Right atrium auricular region (tissue), 2 donors: ENCODE measurements at regions not wholly inside any gene's neighbourhood (a gene's known extent, or its start where the extent isn't known, plus 50 kb on each side); places are given as distances from the start of the nearest gene placed in this dataset.

Experiments
- DNase-seq: peaks from one replicate; pipeline ENCODE4 v3.0.0-alpha.2; 2019; ENCODE audit warnings: low spot score
- H3K27ac ChIP-seq, 2 donors: fragments of 200-600 bp; sonication (generic); 1 replicate in 1 of 2; 2 replicates in 1 of 2; pipeline ENCODE4 v1.5.1; 2016 to 2019
- H3K27me3 ChIP-seq, 2 donors: fragments of 200-600 bp; sonication (generic); one replicate each; pipeline versions ENCODE4 v1.5.1 to v1.6.0; 2017 to 2019
- H3K36me3 ChIP-seq: fragments of 200-600 bp; sonication (generic); one replicate; pipeline ENCODE4 v1.5.1; 2016
- H3K4me1 ChIP-seq, 2 donors: fragments of 200-600 bp; sonication (generic); one replicate each; pipeline versions ENCODE4 v1.5.1 to v1.6.0; 2017 to 2019
- H3K4me3 ChIP-seq, 2 donors: fragments of 200-600 bp; sonication (generic); 1 replicate in 1 of 2; 2 replicates in 1 of 2; pipeline ENCODE4 v1.5.1; 2017 to 2019; ENCODE audit warnings: mild to moderate bottlenecking in 1 of 2, moderate library complexity in 1 of 2
- H3K9me3 ChIP-seq, 2 donors: fragments of 200-600 bp; sonication (generic); one replicate each; pipeline ENCODE4 v1.5.1; 2019
- TF ChIP-seq, protein P1 (sequence below), 2 donors: fragments of 200-600 bp; sonication (generic); IDR thresholded peaks; one replicate each; pipeline ENCODE4 v1.5.1; 2019; ENCODE audit warnings: antibody characterized with exemption in 2 of 2

DNA sequence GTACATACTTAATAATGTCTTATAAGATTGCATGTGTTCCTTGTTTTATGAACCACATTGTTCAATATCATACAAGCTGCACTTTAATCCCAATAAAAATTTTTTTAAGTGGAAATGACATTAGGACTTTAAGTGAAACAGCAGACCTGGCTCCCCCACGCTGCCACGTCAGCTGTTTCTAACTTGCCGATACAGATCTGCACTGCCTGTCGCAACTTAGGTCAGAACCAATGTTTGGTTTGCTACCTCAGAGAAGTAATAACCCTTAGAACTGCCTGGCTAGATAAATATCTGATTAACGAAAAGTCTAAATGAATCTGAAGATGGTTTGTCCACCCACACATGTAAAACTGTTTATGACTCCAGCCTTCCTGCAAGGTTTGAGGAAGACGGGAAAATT is 327.5 kb upstream of the DACH1 start:
- TF ChIP-seq, protein P1, sequence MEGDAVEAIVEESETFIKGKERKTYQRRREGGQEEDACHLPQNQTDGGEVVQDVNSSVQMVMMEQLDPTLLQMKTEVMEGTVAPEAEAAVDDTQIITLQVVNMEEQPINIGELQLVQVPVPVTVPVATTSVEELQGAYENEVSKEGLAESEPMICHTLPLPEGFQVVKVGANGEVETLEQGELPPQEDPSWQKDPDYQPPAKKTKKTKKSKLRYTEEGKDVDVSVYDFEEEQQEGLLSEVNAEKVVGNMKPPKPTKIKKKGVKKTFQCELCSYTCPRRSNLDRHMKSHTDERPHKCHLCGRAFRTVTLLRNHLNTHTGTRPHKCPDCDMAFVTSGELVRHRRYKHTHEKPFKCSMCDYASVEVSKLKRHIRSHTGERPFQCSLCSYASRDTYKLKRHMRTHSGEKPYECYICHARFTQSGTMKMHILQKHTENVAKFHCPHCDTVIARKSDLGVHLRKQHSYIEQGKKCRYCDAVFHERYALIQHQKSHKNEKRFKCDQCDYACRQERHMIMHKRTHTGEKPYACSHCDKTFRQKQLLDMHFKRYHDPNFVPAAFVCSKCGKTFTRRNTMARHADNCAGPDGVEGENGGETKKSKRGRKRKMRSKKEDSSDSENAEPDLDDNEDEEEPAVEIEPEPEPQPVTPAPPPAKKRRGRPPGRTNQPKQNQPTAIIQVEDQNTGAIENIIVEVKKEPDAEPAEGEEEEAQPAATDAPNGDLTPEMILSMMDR (IDR thresholded peaks at IDR 0.05): no peak
- DNase-seq: no peak
- no peaks in the 10 kb centered on the region for H3K9me3 ChIP-seq
- no peaks in the 10 kb centered on the region for H3K36me3 ChIP-seq
- H3K27ac ChIP-seq: no peak overlapping the region
- H3K27me3 ChIP-seq: no peaks in the 10 kb centered on the region
- H3K4me3 ChIP-seq: no peak overlapping the region
- no peaks in the 10 kb centered on the region for H3K4me1 ChIP-seq

DNA sequence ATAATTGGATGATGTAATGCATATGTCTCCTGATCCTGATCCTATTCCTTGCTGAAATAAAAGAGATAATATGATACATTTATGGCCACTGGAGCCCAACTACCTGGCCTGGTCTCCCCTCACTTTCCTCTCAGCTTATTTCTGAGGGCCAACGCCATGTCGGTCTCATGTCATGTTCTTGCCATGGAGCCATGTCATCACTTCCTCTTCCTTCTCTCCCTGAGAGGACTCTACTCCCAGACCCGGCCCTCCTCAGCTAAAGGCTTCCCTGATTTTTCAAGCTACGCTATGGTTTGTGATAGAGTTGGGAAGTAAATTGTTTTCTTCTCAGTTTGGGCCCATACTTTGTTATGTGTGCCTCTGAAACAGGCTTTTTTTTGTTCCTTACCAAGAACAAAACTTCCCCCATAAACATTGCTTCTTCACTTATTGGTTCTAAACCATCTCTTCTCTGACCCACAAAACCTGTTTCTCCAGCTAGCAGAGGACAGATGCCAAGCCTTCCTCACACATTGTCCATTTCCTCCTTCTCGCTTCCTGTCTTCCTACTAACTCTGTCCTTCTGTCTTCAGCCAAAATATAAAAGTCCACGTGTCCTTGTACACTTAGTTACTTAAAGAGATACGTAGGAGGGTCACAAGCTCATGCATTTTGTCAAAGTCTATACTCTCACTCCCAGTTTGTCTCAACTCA is 319.9 kb upstream of the DACH1 start:
- H3K27me3 ChIP-seq: no peaks in the 10 kb centered on the region
- H3K36me3 ChIP-seq: no peaks in the 10 kb centered on the region
- TF ChIP-seq, protein P1 (IDR thresholded peaks at IDR 0.05): no peak
- H3K27ac ChIP-seq: no peak overlapping the region
- no peak overlapping the region for H3K4me3 ChIP-seq
- no peak for DNase-seq
- H3K4me1 ChIP-seq: no peaks in the 10 kb centered on the region
- H3K9me3 ChIP-seq: no peaks in the 10 kb centered on the region

DNA sequence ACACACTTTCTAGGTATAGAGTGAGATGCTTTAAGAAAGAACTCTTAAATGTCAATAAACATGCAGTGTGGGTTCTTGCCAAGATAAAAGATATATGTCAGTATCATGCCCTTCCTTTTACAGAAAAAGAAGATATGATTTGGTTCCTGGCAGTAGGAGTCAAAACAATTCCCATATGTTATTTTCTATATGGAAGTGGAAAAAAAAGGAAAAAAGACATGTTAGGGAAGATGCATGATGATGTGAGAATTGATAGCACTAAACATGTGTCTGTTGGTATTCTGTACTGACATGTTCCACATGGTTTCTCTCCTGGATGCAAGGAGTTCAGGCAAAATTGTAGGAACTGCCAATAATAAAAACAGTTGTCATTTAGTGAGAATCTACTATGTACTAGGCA is 318.8 kb upstream of the DACH1 start:
- Histone ChIP-seq H3K4me1 (no peaks in the 10 kb centered on the region), H3K4me3 (no peak overlapping the region), H3K27ac (no peak overlapping the region), H3K36me3 (no peaks in the 10 kb centered on the region), H3K9me3 (no peaks in the 10 kb centered on the region), H3K27me3 (no peaks in the 10 kb centered on the region)
- no peak for DNase-seq
- TF ChIP-seq, protein P1 (IDR thresholded peaks at IDR 0.05): no peak

DNA sequence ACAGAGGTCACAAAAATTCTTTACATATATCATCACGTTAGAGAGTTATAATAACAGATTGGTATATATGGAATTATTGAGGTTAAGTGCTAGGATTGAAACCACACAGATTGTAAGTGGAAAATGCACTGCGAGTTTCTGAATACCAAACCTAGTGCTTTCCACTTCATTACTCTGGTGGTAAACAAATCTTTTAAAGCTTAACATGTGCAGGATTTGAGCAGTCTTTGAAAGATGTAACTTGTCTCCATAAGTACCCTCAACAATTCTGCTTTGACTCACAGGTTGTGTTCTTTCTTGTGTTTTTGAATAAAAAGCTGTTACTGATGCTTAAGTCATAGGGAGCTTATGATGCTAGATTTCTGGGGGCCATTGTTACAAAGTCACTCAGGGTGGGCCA is 314.7 kb upstream of the DACH1 start:
- Histone ChIP-seq H3K27me3 (no peaks in the 10 kb centered on the region), H3K36me3 (no peaks in the 10 kb centered on the region), H3K9me3 (no peaks in the 10 kb centered on the region), H3K27ac (no peak overlapping the region), H3K4me1 (no peaks in the 10 kb centered on the region), H3K4me3 (no peak overlapping the region)
- TF ChIP-seq, protein P1 (IDR thresholded peaks at IDR 0.05): no peak
- no peak for DNase-seq

DNA sequence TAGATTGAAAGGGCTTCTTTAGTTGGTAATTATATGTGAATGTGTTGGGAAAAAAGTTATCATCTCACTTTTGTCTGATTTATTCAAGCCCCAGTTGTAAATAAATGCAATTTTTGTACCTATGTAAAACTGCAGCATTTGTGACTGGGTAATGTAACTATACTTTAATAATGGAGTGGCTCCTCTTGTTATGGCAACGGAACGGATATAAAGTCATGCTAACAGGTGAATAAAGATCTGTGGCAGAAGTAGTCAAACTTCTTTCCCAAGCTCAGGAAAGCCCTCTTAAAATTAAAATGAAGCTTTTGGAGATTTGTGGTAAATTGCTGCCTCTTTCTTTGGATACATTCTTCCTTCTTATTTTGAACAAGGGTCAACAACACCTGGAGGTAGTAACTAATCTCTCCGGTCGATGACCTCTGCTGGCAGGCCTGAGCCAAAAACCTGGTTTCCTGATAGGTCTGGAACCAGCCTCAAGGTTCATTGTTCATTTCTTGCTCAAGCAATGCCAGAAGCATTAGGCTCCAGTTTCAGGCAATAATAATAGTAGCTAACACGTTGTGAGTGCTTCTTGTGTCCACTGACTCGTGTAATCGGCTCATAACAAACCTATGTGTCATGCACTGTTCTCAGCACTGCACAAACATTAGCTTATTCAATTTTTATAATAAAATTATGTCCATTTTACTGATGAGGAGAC is 313.4 kb upstream of the DACH1 start:
- no peaks in the 10 kb centered on the region for H3K27me3 ChIP-seq
- H3K9me3 ChIP-seq: no peaks in the 10 kb centered on the region
- H3K36me3 ChIP-seq: no peaks in the 10 kb centered on the region
- H3K27ac ChIP-seq: no peak overlapping the region
- no peak overlapping the region for H3K4me3 ChIP-seq
- no peak for DNase-seq
- no peaks in the 10 kb centered on the region for H3K4me1 ChIP-seq
- TF ChIP-seq, protein P1 (IDR thresholded peaks at IDR 0.05): no peak
